Keratinocyte (primary cell): ENCODE measurements at regions not wholly inside any gene's neighbourhood (a gene's known extent, or its start where the extent isn't known, plus 50 kb on each side); places are given as distances from the start of the nearest gene placed in this dataset.

Experiments
- DNase-seq: peaks from one replicate; pipeline ENCODE4 v3.0.0-alpha.2; 2011; ENCODE audit warnings: low read depth, missing footprints, low spot score
- FAIRE-seq: peaks from 2 replicates; lab custom pipeline; 2011; peaks lifted over from hg19 to GRCh38; lab: Jason Lieb, UNC
- H2AFZ ChIP-seq: 2 replicates; pipeline ENCODE4 v1.6.0; 2012; ENCODE audit warnings: low read length, control low read depth, inconsistent platforms; ENCODE audit not compliant: control insufficient read depth
- H3K27ac ChIP-seq: 2 replicates; pipeline ENCODE4 v1.5.1; 2011; ENCODE audit warnings: low read length; ENCODE audit not compliant: control insufficient read depth, insufficient read depth
- H3K27me3 ChIP-seq: 3 replicates; pipeline ENCODE4 v1.6.0; 2011; ENCODE audit warnings: low read length; ENCODE audit not compliant: control insufficient read depth, insufficient read depth; ENCODE audit errors: extremely low read depth
- H3K36me3 ChIP-seq, 2 experiments: 2 replicates in 1 of 2; 3 replicates in 1 of 2; pipeline ENCODE4 v1.5.1; 2011; ENCODE audit warnings: low read length in 2 of 2, mild to moderate bottlenecking in 1 of 2; ENCODE audit not compliant: control insufficient read depth in 2 of 2, insufficient read depth in 2 of 2; ENCODE audit errors: extremely low read depth in 1 of 2
- H3K4me1 ChIP-seq: 3 replicates; pipeline ENCODE4 v1.5.1; 2011; ENCODE audit warnings: low read length; ENCODE audit not compliant: control insufficient read depth, insufficient read depth; ENCODE audit errors: extremely low read depth
- H3K4me2 ChIP-seq: 3 replicates; pipeline ENCODE4 v1.6.0; 2011; ENCODE audit warnings: low read depth, low read length; ENCODE audit not compliant: control insufficient read depth, insufficient read depth; ENCODE audit errors: extremely low read depth
- H3K4me3 ChIP-seq, 3 experiments: fragments of 200-600 bp in 1 of 3; sonication (generic) in 1 of 3; 2 replicates in 2 of 3; 3 replicates in 1 of 3; pipeline ENCODE4 v1.5.1; 2011 to 2016; ENCODE audit warnings: low read length in 3 of 3, mild to moderate bottlenecking in 3 of 3, control low read depth in 2 of 3, inconsistent platforms in 1 of 3, low read depth in 1 of 3, mixed read lengths in 1 of 3, mixed run types in 1 of 3, moderate library complexity in 1 of 3; ENCODE audit not compliant: control insufficient read depth in 2 of 3, insufficient read depth in 2 of 3; ENCODE audit errors: extremely low read depth in 1 of 3
- H3K79me2 ChIP-seq: 2 replicates; pipeline ENCODE4 v1.6.0; 2012; ENCODE audit warnings: low read length; ENCODE audit not compliant: control insufficient read depth, insufficient read depth
- H3K9ac ChIP-seq: 3 replicates; pipeline ENCODE4 v1.6.0; 2011; ENCODE audit warnings: low read length; ENCODE audit not compliant: control insufficient read depth, insufficient read depth; ENCODE audit errors: extremely low read depth
- H3K9me1 ChIP-seq: 3 replicates; pipeline ENCODE4 v1.6.0; 2011; ENCODE audit warnings: low read length; ENCODE audit not compliant: control insufficient read depth, insufficient read depth; ENCODE audit errors: extremely low read depth
- H3K9me3 ChIP-seq: 2 replicates; pipeline ENCODE4 v1.5.1; 2012; ENCODE audit warnings: low read depth, low read length; ENCODE audit not compliant: control insufficient read depth
- H4K20me1 ChIP-seq: 3 replicates; pipeline ENCODE4 v1.6.0; 2011; ENCODE audit warnings: low read length; ENCODE audit not compliant: control insufficient read depth, insufficient read depth; ENCODE audit errors: extremely low read depth
- CTCF ChIP-seq, 3 experiments: IDR thresholded peaks in 1 of 3; conservative IDR thresholded peaks in 1 of 3; optimal IDR thresholded peaks in 1 of 3; 2 replicates in 2 of 3; 3 replicates in 1 of 3; pipeline versions ENCODE3 to v1.5.1; 2011; ENCODE audit warnings: low read length in 3 of 3, mild to moderate bottlenecking in 3 of 3, moderate library complexity in 2 of 3, control low read depth in 1 of 3, inconsistent platforms in 1 of 3; ENCODE audit not compliant: insufficient read depth in 2 of 3; ENCODE audit errors: extremely low read depth in 1 of 3
- EZH2 ChIP-seq: IDR thresholded peaks from one replicate; pipeline ENCODE4 v1.6.1; 2012; ENCODE audit warnings: inconsistent platforms, mild to moderate bottlenecking, low read length, moderate library complexity
- dilution Hi-C: fragments of 300-500 bp; cut with MboI; formaldehyde crosslinking; loops from one replicate; pipeline ENCODE4 v1.7.0; 2020; ENCODE audit warnings: low sequenced_read_pairs; ENCODE audit not compliant: extremely low pct_ligation_motif_present

DNA sequence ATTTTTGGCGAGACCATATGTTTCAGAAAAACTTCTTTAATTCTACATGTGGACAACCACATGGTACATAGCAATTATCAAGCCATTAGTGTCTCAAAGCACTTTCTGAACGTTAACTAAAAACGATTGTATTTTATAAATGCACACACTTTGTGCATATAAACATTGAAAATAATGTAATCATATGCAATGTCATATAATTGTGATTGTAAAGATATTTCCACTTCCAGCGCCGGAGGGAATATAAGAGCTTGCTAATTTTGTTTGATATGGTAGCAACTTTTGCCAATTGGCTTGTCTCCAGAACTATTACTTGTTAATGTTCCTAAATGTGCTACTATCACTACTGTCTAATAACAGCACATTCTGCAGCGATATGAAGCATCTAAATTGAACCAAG lies 162.3 kb upstream of the SMIM31 start:
- Histone ChIP-seq H3K4me2 (no peak overlapping the region), H2AFZ (no peak overlapping the region), H3K27ac (no peak overlapping the region), H3K4me3 (no peak overlapping the region), H3K4me1 (no peaks in the 10 kb centered on the region), H3K9ac (no peak overlapping the region), H3K27me3 (no peaks in the 10 kb centered on the region), H3K9me3 (no peaks in the 10 kb centered on the region), H3K36me3 (no peaks in the 10 kb centered on the region), H3K9me1 (no peaks in the 10 kb centered on the region), H3K79me2 (no peaks in the 10 kb centered on the region), H4K20me1 (no peaks in the 10 kb centered on the region)
- TF ChIP-seq EZH2 (no peak), CTCF (optimal IDR thresholded peaks at IDR 0.05 in 1 of 3, IDR thresholded peaks at IDR 0.05 in 1 of 3, conservative IDR thresholded peaks at IDR 0.05 in 1 of 3; ENCODE audit: extremely low read depth in 1 of 3, insufficient read depth in 2 of 3, low read length in 3 of 3) (no peak)
- no peak for DNase-seq
- FAIRE-seq = no peak
- dilution Hi-C loops = no loop called here

DNA sequence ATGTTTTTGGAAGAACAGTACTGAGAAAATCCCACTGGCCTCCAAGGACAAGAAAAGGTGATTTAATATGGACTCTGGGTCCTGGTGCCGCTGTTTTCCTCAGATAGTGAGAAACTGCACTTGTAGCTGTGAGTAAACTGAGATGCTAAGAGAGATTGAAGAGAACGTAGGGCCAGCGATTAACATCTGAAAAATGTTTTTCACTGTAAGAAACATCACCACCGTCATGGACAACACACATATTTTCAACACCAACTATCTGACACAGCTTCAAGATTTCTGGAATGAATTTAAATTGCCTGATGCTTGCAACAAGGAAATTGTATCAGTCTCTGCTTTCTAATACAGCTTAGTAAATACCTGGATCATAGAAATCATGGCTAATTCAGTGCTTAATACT lies 158.2 kb upstream of the SMIM31 start:
- no peaks in the 10 kb centered on the region for H3K4me1 ChIP-seq
- no peak for DNase-seq
- dilution Hi-C loops = no loop called here

More for the DNA sequence above, 158.2 kb upstream of the SMIM31 start:
- H3K4me2 ChIP-seq = no peak overlapping the region
- no peaks in the 10 kb centered on the region for H3K27me3 ChIP-seq
- TF ChIP-seq EZH2 (no peak), CTCF (optimal IDR thresholded peaks at IDR 0.05 in 1 of 3, IDR thresholded peaks at IDR 0.05 in 1 of 3, conservative IDR thresholded peaks at IDR 0.05 in 1 of 3; ENCODE audit: extremely low read depth in 1 of 3, insufficient read depth in 2 of 3, low read length in 3 of 3) (no peak)
- no peaks in the 10 kb centered on the region for H3K36me3 ChIP-seq
- H3K9me1 ChIP-seq = no peaks in the 10 kb centered on the region
- no peak for FAIRE-seq
- no peaks in the 10 kb centered on the region for H4K20me1 ChIP-seq
- no peak overlapping the region for H2AFZ ChIP-seq
- no peak overlapping the region for H3K4me3 ChIP-seq
- no peaks in the 10 kb centered on the region for H3K9me3 ChIP-seq
- H3K27ac ChIP-seq = no peak overlapping the region
- no peak overlapping the region for H3K9ac ChIP-seq
- H3K79me2 ChIP-seq = no peaks in the 10 kb centered on the region
